ENCODE measurements at regions not wholly inside any gene's neighbourhood (a gene's known extent, or its start where the extent isn't known, plus 50 kb on each side); places are given as distances from the start of the nearest gene placed in this dataset.

- no peak for DNase-seq
- H3K4me1 ChIP-seq: no peaks in the 10 kb centered on the region
- H3K4me3 ChIP-seq: no peak overlapping the region
- no peaks in the 10 kb centered on the region for H3K36me3 ChIP-seq
- no peaks in the 10 kb centered on the region for H3K9me3 ChIP-seq
- H3K27me3 ChIP-seq: no peaks in the 10 kb centered on the region
- no peak overlapping the region for H3K27ac ChIP-seq
- TF ChIP-seq, protein P1, sequence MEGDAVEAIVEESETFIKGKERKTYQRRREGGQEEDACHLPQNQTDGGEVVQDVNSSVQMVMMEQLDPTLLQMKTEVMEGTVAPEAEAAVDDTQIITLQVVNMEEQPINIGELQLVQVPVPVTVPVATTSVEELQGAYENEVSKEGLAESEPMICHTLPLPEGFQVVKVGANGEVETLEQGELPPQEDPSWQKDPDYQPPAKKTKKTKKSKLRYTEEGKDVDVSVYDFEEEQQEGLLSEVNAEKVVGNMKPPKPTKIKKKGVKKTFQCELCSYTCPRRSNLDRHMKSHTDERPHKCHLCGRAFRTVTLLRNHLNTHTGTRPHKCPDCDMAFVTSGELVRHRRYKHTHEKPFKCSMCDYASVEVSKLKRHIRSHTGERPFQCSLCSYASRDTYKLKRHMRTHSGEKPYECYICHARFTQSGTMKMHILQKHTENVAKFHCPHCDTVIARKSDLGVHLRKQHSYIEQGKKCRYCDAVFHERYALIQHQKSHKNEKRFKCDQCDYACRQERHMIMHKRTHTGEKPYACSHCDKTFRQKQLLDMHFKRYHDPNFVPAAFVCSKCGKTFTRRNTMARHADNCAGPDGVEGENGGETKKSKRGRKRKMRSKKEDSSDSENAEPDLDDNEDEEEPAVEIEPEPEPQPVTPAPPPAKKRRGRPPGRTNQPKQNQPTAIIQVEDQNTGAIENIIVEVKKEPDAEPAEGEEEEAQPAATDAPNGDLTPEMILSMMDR (IDR thresholded peaks at IDR 0.05): no peak
- TF ChIP-seq POLR2A (IDR thresholded peaks at IDR 0.05): no peak
These were observed 147.5 kb upstream of the SMLR1 start for GRCh38 chr6:130679684-130680083.

GRCh38 chr6:130680116-130680515 is 147.1 kb upstream of the SMLR1 start:
- H3K27ac ChIP-seq: no peak overlapping the region

GRCh38 chr6:130681028-130681427 is 146.2 kb upstream of the SMLR1 start:
- Histone ChIP-seq H3K36me3 (no peaks in the 10 kb centered on the region), H3K4me1 (no peaks in the 10 kb centered on the region), H3K27ac (peak overlapping the region in 1 of 4 donors; percentile 15), H3K27me3 (no peaks in the 10 kb centered on the region), H3K4me3 (no peak overlapping the region), H3K9me3 (no peaks in the 10 kb centered on the region)
- TF ChIP-seq, protein P1 (IDR thresholded peaks at IDR 0.05): no peak
- TF ChIP-seq POLR2A (IDR thresholded peaks at IDR 0.05): no peak
- DNase-seq: no peak

More at GRCh38 chr6:130680116-130680515, 147.1 kb upstream of the SMLR1 start:
- no peak overlapping the region for H3K4me3 ChIP-seq
- H3K36me3 ChIP-seq: no peaks in the 10 kb centered on the region
- no peaks in the 10 kb centered on the region for H3K4me1 ChIP-seq
- H3K27me3 ChIP-seq: no peaks in the 10 kb centered on the region
- H3K9me3 ChIP-seq: no peaks in the 10 kb centered on the region
- TF ChIP-seq POLR2A (IDR thresholded peaks at IDR 0.05): no peak
- TF ChIP-seq, protein P1 (IDR thresholded peaks at IDR 0.05): no peak
- DNase-seq: no peak

DNA sequence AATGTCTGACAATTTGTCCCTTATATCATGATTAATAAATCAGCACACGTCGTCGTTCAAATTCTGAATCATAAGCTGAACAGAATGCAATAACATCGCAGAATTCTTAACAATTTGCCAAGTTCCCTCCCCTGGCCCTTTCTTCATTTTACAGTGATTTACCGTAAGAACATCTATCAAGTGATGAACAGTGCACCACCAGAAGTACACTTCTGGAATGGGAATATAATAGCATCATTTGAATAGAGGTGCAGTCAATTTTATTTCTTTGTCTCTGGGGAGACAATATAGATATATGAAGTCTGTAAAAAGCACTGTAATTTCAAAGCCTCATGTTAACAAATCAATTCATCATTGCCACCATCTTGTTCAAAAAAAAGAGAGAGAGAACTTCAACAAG is 145.1 kb upstream of the SMLR1 start:
- DNase-seq: no peak
- no peak overlapping the region for H3K27ac ChIP-seq
- no peak overlapping the region for H3K4me3 ChIP-seq
- no peaks in the 10 kb centered on the region for H3K36me3 ChIP-seq
- no peaks in the 10 kb centered on the region for H3K27me3 ChIP-seq
- H3K4me1 ChIP-seq: no peaks in the 10 kb centered on the region
- TF ChIP-seq POLR2A (IDR thresholded peaks at IDR 0.05): no peak
- TF ChIP-seq, protein P1 (IDR thresholded peaks at IDR 0.05): no peak
- H3K9me3 ChIP-seq: no peaks in the 10 kb centered on the region

GRCh38 chr6:130683761-130684517 is 143.3 kb upstream of the SMLR1 start:
- Histone ChIP-seq H3K27ac (no peak overlapping the region), H3K9me3 (no peaks in the 10 kb centered on the region), H3K4me3 (no peak overlapping the region), H3K4me1 (no peaks in the 10 kb centered on the region), H3K36me3 (no peaks in the 10 kb centered on the region), H3K27me3 (no peaks in the 10 kb centered on the region)
- no peak for TF ChIP-seq POLR2A (IDR thresholded peaks at IDR 0.05)
- TF ChIP-seq, protein P1 (IDR thresholded peaks at IDR 0.05): no peak
- no peak for DNase-seq
